OCI-LY1 (cell line): ENCODE measurements at regions not wholly inside any gene's neighbourhood (a gene's known extent, or its start where the extent isn't known, plus 50 kb on each side); places are given as distances from the start of the nearest gene placed in this dataset.

Experiments used
- H2AFZ ChIP-seq: fragments of 200-600 bp; sonication (generic), shearing (Covaris generic); 2 replicates; pipeline ENCODE4 v1.6.0; 2014; ENCODE audit warnings: antibody characterized with exemption, mild to moderate bottlenecking, low read length
- H3F3A ChIP-seq: fragments of 200-600 bp; sonication (generic), shearing (Covaris generic); 2 replicates; pipeline ENCODE4 v1.6.0; 2014; ENCODE audit warnings: mild to moderate bottlenecking, antibody characterized with exemption, low read length, moderate library complexity; ENCODE audit not compliant: insufficient read depth
- H3K27ac ChIP-seq: fragments of 200-600 bp; sonication (generic); 2 replicates; pipeline ENCODE4 v1.5.1; 2014; ENCODE audit warnings: low read length, mixed run types, mild to moderate bottlenecking, low read depth; ENCODE audit not compliant: poor library complexity, severe bottlenecking
- H3K27me3 ChIP-seq: fragments of 200-600 bp; sonication (generic); 2 replicates; pipeline ENCODE4 v1.6.0; 2014; ENCODE audit warnings: antibody characterized with exemption, mild to moderate bottlenecking, low read length, moderate library complexity; ENCODE audit not compliant: insufficient read depth
- H3K36me3 ChIP-seq: fragments of 200-600 bp; sonication (generic); 2 replicates; pipeline ENCODE4 v1.6.1; 2014; ENCODE audit warnings: mild to moderate bottlenecking, antibody characterized with exemption, low read length, moderate library complexity, mixed read lengths; ENCODE audit not compliant: insufficient read depth
- H3K4me1 ChIP-seq: fragments of 200-600 bp; sonication (generic); 2 replicates; pipeline ENCODE4 v1.5.1; 2014; ENCODE audit warnings: mild to moderate bottlenecking, low read length, moderate library complexity; ENCODE audit not compliant: insufficient read depth, severe bottlenecking
- H3K4me2 ChIP-seq: fragments of 200-600 bp; sonication (generic), shearing (Covaris generic); 2 replicates; pipeline ENCODE4 v1.6.1; 2014; ENCODE audit warnings: low read length
- H3K4me3 ChIP-seq: fragments of 200-600 bp; sonication (generic); 2 replicates; pipeline ENCODE4 v1.5.1; 2014; ENCODE audit warnings: low read length, low read depth, mild to moderate bottlenecking, mixed read lengths; ENCODE audit not compliant: poor library complexity, severe bottlenecking
- H3K79me2 ChIP-seq: fragments of 200-600 bp; shearing (Covaris generic); 2 replicates; pipeline ENCODE4 v1.6.1; 2016; ENCODE audit warnings: mixed run types, low read length, mixed read lengths; ENCODE audit not compliant: insufficient read depth
- H3K9ac ChIP-seq: fragments of 200-600 bp; sonication (generic), shearing (Covaris generic); 2 replicates; pipeline ENCODE4 v1.6.1; 2014; ENCODE audit warnings: mild to moderate bottlenecking, low read length, mixed read lengths
- H3K9me2 ChIP-seq: fragments of 200-600 bp; sonication (generic), shearing (Covaris generic); 2 replicates; pipeline ENCODE4 v1.6.1; 2014; ENCODE audit warnings: low read depth, mild to moderate bottlenecking, low read length, mixed read lengths
- H3K9me3 ChIP-seq: fragments of 200-600 bp; shearing (Covaris generic); 2 replicates; pipeline ENCODE4 v1.6.1; 2014; ENCODE audit warnings: low read length, mixed read lengths
- H4K20me1 ChIP-seq: fragments of 200-600 bp; sonication (generic), shearing (Covaris generic); 2 replicates; pipeline ENCODE4 v1.6.0; 2016; ENCODE audit warnings: mild to moderate bottlenecking, low read length; ENCODE audit not compliant: insufficient read depth
- CTCF ChIP-seq: fragments of 200-600 bp; sonication (generic), shearing (Covaris generic); IDR thresholded peaks from 2 replicates; pipeline ENCODE4 v1.5.1; 2017; ENCODE audit warnings: mild to moderate bottlenecking, antibody characterized with exemption, low read length, moderate library complexity, mixed read lengths
- EZH2 ChIP-seq: fragments of 200-600 bp; sonication (generic), shearing (Covaris generic); IDR thresholded peaks from 2 replicates; pipeline ENCODE4 v1.8.0; 2017; ENCODE audit warnings: borderline replicate concordance, mixed run types, mild to moderate bottlenecking, antibody characterized with exemption, low read length, moderate library complexity, mixed read lengths

GRCh38 chr20:11826334-11826733 lies 91.4 kb upstream of the BTBD3 start:
- Histone ChIP-seq H3K9me2 (no peaks in the 10 kb centered on the region), H4K20me1 (no peaks in the 10 kb centered on the region), H3F3A (no peaks in the 10 kb centered on the region), H3K36me3 (no peaks in the 10 kb centered on the region), H3K4me3 (no peak overlapping the region), H2AFZ (no peak overlapping the region), H3K4me1 (no peaks in the 10 kb centered on the region), H3K9me3 (no peaks in the 10 kb centered on the region), H3K9ac (no peak overlapping the region), H3K27me3 (no peaks in the 10 kb centered on the region), H3K27ac (no peak overlapping the region), H3K79me2 (no peaks in the 10 kb centered on the region), H3K4me2 (no peak overlapping the region)
- TF ChIP-seq CTCF = no peak
- no peak for TF ChIP-seq EZH2

GRCh38 chr20:11832397-11832796 lies 85.3 kb upstream of the BTBD3 start:
- Histone ChIP-seq H2AFZ (no peak overlapping the region), H3K9me3 (no peaks in the 10 kb centered on the region), H3K9me2 (no peaks in the 10 kb centered on the region)

GRCh38 chr20:11832851-11833250 lies 84.8 kb upstream of the BTBD3 start:
- Histone ChIP-seq H3K36me3 (no peaks in the 10 kb centered on the region), H3K9me3 (no peaks in the 10 kb centered on the region), H4K20me1 (no peaks in the 10 kb centered on the region), H3K27me3 (no peaks in the 10 kb centered on the region), H3K4me1 (no peaks in the 10 kb centered on the region), H3K79me2 (no peaks in the 10 kb centered on the region), H2AFZ (no peak overlapping the region), H3K27ac (no peak overlapping the region), H3K9me2 (no peaks in the 10 kb centered on the region), H3K4me2 (no peak overlapping the region), H3K9ac (no peak overlapping the region), H3K4me3 (no peak overlapping the region), H3F3A (no peaks in the 10 kb centered on the region)
- no peak for TF ChIP-seq CTCF
- TF ChIP-seq EZH2 = no peak

More at GRCh38 chr20:11832397-11832796, 85.3 kb upstream of the BTBD3 start:
- no peaks in the 10 kb centered on the region for H3K79me2 ChIP-seq
- H3F3A ChIP-seq = no peaks in the 10 kb centered on the region
- no peaks in the 10 kb centered on the region for H3K27me3 ChIP-seq
- no peaks in the 10 kb centered on the region for H3K36me3 ChIP-seq
- H3K4me2 ChIP-seq = no peak overlapping the region
- no peak overlapping the region for H3K27ac ChIP-seq
- TF ChIP-seq EZH2 (no peak), CTCF (no peak)
- no peaks in the 10 kb centered on the region for H4K20me1 ChIP-seq
- no peaks in the 10 kb centered on the region for H3K4me1 ChIP-seq
- H3K4me3 ChIP-seq = no peak overlapping the region
- H3K9ac ChIP-seq = no peak overlapping the region
